ENCODE measurements at regions not wholly inside any gene's neighbourhood (a gene's known extent, or its start where the extent isn't known, plus 50 kb on each side); places are given as distances from the start of the nearest gene placed in this dataset.

- ChIA-PET CTCF (no interaction called here), POLR2A (no interaction called here)
- no peak for ATAC-seq
- BruUV-seq (replicated peaks): no TSS peak
- Histone ChIP-seq H3K4me3 (ENCODE audit: low read depth in 2 of 2, low read length in 2 of 2) (no peak overlapping the region), H3K36me3 (ENCODE audit: control insufficient read depth, insufficient read depth, low read length) (no peaks in the 10 kb centered on the region), H3K9me3 (ENCODE audit: control insufficient read depth, insufficient read depth, low read depth, low read length) (no peaks in the 10 kb centered on the region), H3K27me3 (ENCODE audit: control insufficient read depth, insufficient read depth, low read length) (no peaks in the 10 kb centered on the region), H3K4me1 (ENCODE audit: control insufficient read depth, insufficient read depth, low read length) (no peaks in the 10 kb centered on the region), H3K27ac (ENCODE audit: low read length) (no peak overlapping the region)
- TF ChIP-seq CTCF (IDR thresholded peaks at IDR 0.05) (no peak), SIN3A (IDR thresholded peaks at IDR 0.05; ENCODE audit: borderline replicate concordance, insufficient read depth, low read depth, low read length) (no peak), TCF7L2 (IDR thresholded peaks at IDR 0.05; ENCODE audit: low read depth, low read length) (no peak), REST (IDR thresholded peaks at IDR 0.05; ENCODE audit: insufficient read depth in 1 of 2, low read depth in 2 of 2, low read length in 1 of 2) (no peak), POLR2AphosphoS5 (IDR thresholded peaks at IDR 0.05; ENCODE audit: low read depth, low read length) (no peak)
- intact Hi-C loops (cut with micrococcal nuclease; ENCODE audit: unreplicated experiment): no loop called here
- in situ Hi-C loops (cut with HindIII; ENCODE audit: low pct_unique_long_range_greater_than_20kb, low sequenced_read_pairs): no loop called here
- no peak for DNase-seq (ENCODE audit: low read depth, low spot score)
Observed at GRCh38 chr12:91871751-91872150, 273.9 kb downstream of the BTG1 start.

GRCh38 chr12:91870872-91871707 is 274.6 kb downstream of the BTG1 start:
- H3K4me3 ChIP-seq (ENCODE audit: low read depth in 2 of 2, low read length in 2 of 2): no peak overlapping the region
- BruUV-seq (replicated peaks): no TSS peak
- CTCF ChIA-PET: no interaction called here
- in situ Hi-C loops (cut with HindIII; ENCODE audit: low pct_unique_long_range_greater_than_20kb, low sequenced_read_pairs): no loop called here
- H3K27me3 ChIP-seq (ENCODE audit: control insufficient read depth, insufficient read depth, low read length): no peaks in the 10 kb centered on the region
- H3K27ac ChIP-seq (ENCODE audit: low read length): no peak overlapping the region
- intact Hi-C loops (cut with micrococcal nuclease; ENCODE audit: unreplicated experiment): no loop called here
- H3K9me3 ChIP-seq (ENCODE audit: control insufficient read depth, insufficient read depth, low read depth, low read length): no peaks in the 10 kb centered on the region
- ATAC-seq (no peak), DNase-seq (ENCODE audit: low read depth, low spot score) (no peak)
- TF ChIP-seq TCF7L2 (IDR thresholded peaks at IDR 0.05; ENCODE audit: low read depth, low read length) (no peak), CTCF (IDR thresholded peaks at IDR 0.05) (no peak), POLR2AphosphoS5 (IDR thresholded peaks at IDR 0.05; ENCODE audit: low read depth, low read length) (no peak), SIN3A (IDR thresholded peaks at IDR 0.05; ENCODE audit: borderline replicate concordance, insufficient read depth, low read depth, low read length) (no peak), REST (IDR thresholded peaks at IDR 0.05; ENCODE audit: insufficient read depth in 1 of 2, low read depth in 2 of 2, low read length in 1 of 2) (no peak)
- H3K4me1 ChIP-seq (ENCODE audit: control insufficient read depth, insufficient read depth, low read length): no peaks in the 10 kb centered on the region
- no peaks in the 10 kb centered on the region for H3K36me3 ChIP-seq (ENCODE audit: control insufficient read depth, insufficient read depth, low read length)
- POLR2A ChIA-PET: no interaction called here
